GM19240 (cell line): ENCODE measurements at regions not wholly inside any gene's neighbourhood (a gene's known extent, or its start where the extent isn't known, plus 50 kb on each side); places are given as distances from the start of the nearest gene placed in this dataset.
"Not testable (repeated sequence)": the region's sequence is repeated elsewhere in the genome, so short reads cannot be mapped to it uniquely, and the experiment has no call there.

Source experiments
- DNase-seq: peaks from one replicate; pipeline ENCODE4 v3.0.0; 2011; ENCODE audit warnings: low spot score; ENCODE audit not compliant: insufficient read length

DNA sequence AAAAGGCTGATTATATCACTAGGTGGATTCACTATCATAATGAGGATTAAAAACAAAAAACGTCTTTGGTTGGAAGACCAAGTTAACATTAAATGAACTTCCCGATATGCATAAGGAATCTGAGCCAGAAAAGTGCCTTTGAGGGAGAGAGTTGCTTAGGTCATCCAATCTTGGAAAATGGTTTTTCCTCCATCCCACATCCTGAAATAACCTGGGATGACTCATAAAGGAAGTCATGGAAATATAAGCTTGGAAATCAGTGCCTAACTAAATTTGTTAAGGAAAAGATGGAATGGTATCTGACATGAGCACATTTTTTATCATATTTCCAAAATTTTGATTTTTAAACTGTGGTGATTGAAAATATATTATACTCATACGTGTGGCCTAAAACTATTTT is 66.0 kb downstream of the KBTBD8 start:
- DNase-seq, result no peak

DNA sequence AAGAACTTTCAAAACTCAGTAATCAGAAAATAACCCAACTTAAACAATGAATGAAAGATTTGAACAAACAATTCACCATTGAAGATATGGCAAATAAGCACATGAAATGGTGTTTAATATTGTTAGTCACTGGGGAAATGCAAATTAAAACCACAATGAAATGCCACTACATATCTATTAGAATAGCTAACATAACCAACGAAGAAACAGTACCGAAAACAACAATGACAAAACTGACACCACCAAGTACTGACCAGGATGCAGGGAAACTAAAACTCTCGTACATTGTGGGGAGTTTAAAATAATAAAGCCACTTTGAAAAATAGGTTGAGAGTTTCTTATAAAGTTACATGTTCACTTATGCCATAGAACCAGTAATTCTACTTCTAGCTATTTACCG is 69.1 kb downstream of the KBTBD8 start:
- DNase-seq, result no peak

DNA sequence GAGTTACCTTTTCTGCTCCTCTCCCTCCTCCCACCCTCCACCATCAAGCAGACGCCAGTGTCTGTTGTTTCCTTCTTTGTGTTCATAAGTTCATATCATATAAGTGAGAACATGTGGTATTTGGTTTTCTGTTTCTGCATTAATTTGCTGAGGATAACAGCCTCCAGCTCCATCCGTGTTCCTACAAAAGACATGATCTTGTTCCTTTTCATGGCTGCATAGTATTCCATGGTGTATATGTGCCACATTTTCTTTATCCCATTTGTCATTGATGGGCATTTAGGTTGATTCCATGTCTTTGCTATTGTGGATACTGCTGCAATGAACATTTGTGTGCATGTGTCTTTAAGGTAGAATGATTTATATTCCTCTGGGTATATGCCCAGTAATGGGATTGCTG is 74.5 kb downstream of the KBTBD8 start:
- not testable (repeated sequence) for DNase-seq

DNA sequence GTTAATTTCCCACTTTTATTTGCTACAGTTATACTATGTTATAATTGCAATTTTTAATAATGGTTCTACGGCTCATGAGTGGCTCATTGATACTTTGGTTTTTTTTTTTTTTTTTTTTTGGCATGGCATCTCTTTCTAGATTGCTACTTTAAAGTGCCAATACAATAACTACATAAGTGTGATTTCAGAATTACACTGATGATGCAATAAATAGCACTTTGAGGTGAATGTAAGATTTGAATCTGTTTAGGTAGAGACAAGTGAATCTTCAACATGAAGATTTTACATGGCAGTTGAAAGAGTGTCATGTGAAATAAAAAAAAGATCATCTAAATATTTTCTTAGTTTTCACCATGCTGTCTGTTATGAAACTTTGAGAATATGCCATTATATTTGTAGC is 75.7 kb downstream of the KBTBD8 start:
- DNase-seq, result no peak

DNA sequence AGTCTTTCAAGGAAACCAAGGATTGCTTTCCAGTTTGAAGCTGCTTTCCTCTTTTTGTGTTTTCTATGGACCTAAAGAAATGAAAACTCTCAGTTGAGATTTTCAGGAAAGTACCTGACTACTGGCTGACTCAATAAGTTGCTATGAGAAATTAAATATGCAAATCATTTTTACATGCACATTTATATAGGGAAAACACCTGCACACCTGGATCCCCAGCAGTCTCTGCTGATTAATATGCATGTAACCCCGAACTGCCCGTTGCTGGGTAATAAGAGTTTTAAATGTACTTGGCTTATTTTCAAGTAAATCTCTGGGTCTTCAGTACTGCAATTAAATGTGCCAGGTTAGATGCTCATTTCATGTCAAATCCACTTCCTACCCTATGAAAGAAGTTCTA is 77.2 kb downstream of the KBTBD8 start:
- no peak for DNase-seq

DNA sequence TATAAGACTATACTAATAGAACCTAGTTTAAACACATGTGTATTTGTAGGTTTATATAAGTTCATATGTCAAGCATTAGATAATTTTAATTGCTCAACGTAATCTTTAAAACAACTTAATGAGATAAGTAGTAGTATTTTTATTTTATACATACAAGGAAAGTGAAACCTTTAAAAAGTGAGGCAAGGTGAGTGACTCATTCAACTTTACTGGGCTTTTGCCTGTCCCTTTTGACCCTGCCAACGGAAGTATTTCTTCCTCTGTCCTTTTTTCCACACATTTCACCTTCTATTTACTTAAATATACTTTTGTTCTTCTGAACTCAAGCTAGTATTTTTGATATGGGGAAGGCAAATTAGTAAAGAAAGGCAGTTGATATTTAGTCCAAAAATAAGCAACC is 78.5 kb downstream of the KBTBD8 start:
- no peak for DNase-seq

DNA sequence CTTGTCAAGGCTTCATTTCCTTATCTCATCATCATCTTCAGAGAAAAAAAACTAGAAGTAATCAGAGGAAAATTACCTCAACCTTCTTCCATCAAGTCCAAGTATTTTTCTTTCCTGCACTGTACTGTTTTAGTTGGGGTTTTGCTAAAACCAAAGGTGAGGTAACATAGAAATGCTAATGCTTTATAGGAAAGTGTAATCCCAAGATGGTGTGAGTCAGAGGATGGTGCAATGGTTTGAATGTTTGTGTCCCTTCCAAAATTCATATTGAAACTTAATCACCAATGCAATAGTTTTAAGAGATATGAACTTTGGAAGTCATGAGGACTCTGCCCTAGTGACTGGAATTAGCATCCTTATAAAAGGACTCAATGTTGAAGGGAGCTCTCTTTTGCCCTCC is 79.5 kb downstream of the KBTBD8 start:
- no peak for DNase-seq

DNA sequence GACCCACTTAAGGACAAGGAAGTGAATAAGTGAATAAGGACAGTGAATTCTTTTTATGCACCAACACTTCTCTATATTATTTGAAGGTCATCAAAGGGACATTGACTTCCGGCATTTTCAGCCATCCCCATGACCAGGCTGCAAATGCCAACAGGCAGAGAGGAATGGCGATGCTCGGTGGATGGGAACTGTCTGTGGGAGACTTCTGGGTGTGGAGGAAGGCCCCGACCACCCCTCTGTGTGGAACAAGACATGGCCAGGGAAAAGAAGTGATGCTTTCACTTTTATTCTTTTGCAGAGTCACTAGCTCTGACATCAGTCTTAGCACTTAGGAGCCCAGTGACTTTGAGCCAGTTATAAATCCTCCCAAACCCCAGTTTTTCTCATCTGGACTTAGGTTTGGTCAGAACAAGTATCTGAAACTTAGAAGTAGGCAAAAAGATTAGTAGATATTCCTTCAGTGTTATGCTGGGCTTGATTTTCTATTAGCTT is 84.5 kb downstream of the KBTBD8 start:
- no peak for DNase-seq

DNA sequence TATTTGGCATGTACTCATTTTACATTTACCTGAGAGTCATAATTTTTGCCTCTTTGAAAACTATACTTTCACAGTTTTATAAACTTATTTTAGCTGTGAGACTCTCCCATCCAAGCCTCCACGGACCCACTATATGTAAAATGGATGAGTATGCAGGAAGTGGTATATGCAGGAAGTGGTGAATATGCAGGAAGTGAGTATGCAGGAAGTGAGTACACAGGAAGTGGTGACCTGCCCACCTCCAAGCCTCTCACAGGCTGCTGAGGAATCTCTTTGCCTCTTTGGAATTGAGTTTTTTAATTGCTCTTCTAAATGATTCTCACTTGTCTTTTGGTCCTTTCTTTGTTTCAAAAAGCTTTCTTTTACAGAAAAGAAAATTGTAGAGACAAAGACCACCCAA is 85.2 kb downstream of the KBTBD8 start:
- no peak for DNase-seq

DNA sequence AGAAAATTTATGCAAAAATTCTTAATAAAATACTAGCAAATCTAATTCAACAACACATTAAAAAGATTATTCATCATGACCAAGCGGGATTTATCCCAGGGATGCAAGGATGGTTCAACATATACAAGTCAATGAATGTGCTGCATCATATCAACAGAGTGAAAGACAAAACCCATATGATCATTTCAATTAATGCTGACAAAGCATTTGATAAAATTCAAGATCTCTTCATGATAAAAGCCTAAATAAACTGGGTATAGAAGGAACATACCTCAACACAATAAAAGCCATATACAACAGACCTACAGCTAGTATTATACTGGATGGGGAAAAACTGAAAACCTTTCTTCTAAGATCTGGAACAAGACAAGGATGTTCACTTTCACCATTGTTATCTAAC is 89.7 kb downstream of the KBTBD8 start:
- no peak for DNase-seq

DNA sequence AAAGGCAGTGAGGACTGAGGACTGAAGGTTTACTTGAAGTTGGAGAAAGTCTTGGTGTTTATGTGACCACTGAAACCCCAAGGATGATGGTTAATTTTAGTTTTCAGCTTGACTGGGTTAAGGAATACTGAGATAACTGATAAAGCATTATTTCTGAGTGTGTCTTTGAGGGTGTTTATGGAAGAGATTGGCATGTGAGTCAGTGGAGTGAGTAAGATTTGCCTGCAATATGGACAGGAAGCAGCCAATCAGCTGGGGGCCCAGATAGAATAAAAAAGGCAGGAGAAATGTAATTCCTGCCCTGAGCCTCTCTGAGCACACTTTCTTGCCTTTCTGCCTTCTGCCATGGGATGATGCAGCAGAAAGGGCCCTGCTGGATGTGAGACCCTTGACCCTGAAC is 92.4 kb downstream of the KBTBD8 start:
- no peak for DNase-seq

DNA sequence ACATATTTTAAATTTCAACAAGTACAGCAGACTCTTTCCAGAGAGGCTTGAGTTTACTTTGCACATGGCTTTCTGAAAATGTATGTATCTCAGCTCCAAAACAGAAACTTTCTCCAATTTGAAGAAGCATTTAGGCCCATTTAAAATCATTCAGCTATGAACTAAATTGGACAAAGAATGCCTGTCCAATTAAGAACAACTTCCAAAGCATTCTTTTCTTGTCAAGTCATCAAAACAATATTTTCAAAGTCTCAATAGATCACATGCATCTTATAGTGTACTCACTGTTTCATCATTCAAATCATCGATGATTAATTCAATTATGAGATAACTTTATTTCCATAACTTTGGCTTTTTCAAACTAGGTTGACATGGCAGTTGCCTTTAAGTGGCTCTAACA is 95.2 kb downstream of the KBTBD8 start:
- DNase-seq, result no peak

DNA sequence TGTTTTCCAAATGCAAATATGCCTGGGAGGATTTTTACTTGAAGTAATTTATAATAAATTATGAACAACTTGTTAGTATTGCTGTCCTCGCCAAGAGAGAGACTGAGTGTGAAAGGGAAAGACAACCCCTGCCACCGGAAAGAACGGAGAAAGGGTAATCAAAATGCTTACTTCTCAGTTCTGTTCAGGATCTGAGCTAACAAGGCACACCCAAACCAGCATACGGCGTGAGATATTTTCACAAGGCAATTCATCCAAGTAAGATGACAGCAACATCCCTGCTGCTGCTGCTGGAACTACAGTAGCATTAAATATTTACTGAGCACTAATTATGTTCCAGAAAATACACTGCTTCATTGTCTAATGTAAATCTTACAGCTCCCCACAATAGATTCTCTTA is 96.1 kb downstream of the KBTBD8 start:
- no peak for DNase-seq

DNA sequence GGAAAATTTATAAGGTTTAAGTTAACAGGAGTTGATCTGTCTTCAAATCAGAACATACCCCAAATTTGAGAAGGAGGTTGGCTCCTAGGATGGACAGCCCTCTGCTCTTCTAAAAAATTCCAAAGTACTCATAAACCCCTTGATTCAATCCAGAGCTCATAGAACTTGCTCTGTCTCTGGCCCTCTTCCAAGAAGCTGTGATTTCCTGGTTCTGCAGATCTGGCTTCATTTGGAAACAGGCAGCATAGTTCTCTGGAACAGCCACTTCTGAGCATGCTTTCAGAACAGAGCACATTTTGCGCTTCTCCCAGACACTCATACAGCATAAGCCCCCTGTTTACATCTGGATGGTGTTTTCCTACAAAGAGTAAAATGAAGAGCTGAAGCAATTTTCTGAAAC is 96.7 kb downstream of the KBTBD8 start:
- DNase-seq, result no peak

DNA sequence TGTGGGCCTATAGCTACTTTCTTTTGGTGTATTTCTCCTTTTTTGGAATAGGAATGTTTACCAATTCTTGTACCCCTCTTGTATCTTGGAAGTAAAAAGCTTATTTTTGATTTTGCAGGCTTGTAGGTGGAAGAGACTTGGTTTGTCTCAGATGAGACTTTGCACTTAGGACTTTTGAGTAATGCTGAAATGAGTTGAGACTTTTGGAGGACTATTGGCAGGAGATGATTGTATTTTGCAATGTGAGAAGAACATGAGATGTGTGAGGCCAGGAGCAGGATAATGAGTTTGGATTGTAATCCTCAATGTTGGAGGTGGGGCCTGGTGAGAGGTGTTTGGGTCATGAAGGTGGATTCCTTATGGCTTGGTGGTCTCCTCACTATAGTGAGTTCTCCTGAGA is 106.3 kb downstream of the KBTBD8 start:
- no peak for DNase-seq

DNA sequence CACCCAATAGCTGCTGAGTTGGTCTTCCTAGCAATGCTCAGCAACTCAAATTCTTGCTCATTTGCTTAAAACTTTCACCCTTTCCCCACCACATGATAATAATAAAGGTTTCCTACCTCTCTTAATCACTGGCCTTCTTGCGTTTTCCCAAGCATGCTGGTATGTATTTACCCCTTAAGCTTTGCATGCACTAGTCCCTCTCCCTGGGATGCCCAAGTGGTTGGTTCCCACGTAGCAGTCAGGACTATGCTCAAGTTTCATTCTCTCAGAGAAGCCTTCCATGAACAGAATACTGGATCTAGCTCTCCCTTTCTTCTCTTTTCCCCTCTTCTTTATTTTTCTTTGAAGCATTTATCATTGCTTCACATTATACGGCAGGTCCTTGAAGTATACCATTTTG is 108.8 kb downstream of the KBTBD8 start:
- no peak for DNase-seq

DNA sequence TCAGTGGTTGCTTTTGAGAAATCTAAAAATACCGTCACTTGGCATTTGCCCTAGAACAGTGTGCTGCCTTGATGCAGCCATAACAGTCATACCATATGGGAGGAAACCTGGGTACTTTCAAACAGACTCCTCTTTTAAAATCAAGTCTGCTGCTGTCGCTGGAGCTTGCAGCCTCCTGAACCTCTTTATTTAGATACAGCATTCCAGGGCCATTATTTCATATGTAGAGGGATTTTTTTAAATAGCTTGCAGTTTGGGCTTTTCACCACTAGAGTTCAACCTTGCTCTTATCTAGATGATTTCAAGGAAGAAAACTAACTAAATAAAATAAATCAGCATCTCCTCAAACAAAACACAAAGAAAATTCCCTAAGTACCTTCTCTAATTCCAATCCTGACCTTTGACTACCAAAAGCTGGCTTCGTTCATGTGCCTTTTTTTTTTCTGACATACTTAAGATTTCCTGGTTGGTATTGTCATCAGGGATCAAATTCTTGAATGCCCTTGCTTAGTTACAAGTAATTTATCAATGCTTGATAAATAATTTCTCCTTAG is 111.6 kb downstream of the KBTBD8 start:
- DNase-seq, result no peak

DNA sequence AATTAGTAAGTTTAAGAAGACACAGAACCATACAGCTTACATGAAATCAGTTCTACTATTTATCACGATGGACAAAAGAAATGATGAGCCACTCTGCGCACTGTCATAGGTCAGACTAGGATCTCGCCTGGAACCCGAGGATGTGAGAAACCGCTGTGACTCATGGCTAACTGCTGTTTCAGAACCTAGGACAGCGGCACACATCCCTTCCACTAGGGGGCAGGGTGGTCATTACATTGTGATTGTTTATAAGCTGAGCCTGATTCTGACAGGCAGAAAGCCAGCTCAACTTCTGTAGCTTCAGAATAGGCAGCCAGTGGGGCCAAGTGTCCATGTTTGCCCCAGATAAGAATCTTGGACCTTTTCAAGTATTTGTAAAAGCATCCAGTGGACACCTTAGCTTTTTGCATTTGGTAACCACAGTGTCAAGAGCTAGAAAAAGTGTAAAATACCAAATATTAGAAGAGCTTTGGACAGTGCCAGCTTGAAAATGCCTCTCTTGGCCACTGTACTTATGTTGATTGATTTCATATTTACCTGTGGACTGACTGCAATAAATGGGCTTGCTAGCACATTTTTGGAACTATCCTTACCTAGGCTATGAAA is 115.8 kb downstream of the KBTBD8 start:
- peak; percentile 50 for DNase-seq

DNA sequence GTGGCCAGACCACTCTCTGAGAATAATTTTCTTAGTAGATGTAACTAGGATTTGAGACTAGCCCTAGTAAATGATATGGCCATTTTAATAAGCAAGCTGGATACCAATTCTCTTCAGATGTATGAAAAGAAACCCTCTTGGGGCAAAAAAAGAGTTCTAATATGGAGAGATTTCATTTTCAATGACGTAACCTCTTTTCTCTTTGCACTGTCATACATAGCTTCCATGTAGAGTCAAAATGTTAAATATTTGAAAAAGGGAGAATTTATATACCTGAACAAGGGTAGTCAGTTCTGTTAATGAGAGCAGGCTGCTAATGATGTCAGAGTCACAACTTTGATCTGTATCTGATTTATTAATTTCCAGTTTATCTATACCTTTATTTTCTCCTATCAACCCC is 120.0 kb downstream of the KBTBD8 start:
- DNase-seq, result no peak

DNA sequence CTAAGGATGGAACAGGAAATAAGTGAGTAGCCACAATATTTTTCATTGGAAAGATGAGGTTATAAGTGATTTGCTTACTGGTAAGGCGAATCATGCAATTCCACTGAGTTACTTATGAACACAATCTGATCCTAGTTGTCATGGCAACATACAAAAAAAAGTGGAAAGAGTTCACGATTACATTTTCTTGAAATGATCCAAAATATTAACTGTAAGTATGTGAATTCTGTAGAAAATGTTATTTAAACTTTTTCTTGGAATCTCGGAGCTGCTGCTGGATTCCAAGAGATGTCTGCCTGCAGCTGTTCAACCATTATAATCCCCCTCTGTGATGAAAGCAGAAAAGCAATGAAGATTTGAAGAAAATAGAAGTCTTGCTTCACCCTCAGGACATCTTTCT is 120.5 kb downstream of the KBTBD8 start:
- no peak for DNase-seq

DNA sequence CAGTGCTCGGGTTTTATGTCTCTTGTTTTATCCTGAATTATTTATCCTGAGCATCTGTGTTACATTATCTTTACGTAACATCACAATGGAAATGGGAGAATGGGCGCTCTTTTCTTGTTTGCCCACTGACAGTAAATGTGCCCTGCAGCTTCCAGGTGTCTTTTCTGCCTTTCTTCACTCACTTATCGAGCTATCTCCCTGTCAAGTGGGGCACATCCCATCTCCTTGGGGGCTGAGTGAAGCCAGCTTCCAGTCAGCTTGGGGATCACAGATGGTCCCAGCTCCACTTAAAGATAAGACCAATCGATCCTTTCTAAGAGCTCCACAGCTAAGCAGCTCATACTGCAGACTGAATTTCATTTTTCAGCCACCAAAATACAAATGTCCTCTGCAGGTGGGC is 125.8 kb downstream of the KBTBD8 start:
- DNase-seq, result no peak

DNA sequence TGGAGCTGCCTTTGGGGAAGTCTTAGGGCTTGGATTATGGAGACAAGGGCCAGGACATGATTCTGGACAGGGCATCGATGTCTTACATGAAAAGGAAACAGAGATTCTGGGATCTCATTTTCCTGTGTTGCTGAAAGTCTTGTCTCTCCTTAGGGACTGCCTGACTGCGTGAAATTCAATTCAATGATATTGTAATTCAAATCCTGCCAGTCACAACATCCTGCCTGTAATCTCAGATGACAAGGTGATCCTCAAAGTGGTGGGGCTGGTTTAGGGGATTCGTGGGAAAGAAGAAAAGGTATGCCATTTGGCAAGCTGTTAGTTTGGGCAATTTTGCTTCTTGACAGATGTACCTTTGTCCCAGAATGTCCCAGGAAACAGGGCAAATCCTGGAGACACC is 129.1 kb downstream of the KBTBD8 start:
- no peak for DNase-seq

DNA sequence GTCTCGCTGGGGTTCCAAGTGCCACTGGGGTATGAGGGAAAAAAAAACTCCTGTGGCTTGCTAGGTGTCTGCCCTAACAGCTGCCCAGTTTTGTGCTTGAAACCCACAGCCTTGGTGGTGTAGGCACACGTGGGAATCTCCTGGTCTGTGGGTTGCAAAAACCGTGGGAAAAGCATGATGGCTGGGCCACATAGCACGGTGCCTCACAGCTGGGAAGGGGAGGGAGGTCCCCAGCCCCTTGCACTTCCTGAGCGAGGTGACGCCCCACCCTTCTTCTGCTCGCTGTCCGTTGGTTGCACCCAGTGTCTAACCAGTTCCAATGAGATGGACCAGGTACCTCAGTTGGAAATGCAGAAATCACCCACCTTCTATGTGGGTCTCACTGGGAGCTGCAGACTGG is 144.3 kb downstream of the KBTBD8 start:
- DNase-seq, result no peak

DNA sequence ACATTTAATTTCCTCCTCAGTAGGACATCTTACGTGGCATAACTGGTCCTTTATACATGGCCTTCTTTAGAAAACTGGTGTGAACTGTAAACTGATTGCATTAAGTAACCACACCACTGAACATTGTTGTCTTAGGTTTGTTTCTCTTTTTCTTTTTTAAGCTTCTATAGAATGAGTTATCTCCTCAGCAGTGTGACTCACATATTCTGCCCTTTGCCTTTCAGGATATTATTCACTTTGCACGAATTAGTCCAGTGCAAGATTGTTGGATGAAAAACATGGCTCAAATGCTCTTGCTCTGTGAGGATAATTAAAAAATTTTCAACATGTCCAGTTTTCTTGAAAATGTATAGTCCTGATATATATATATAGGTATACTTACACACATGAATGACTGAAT is 147.6 kb downstream of the KBTBD8 start:
- DNase-seq, result no peak
